ENCODE measurements at regions not wholly inside any gene's neighbourhood (a gene's known extent, or its start where the extent isn't known, plus 50 kb on each side); places are given as distances from the start of the nearest gene placed in this dataset.

DNA sequence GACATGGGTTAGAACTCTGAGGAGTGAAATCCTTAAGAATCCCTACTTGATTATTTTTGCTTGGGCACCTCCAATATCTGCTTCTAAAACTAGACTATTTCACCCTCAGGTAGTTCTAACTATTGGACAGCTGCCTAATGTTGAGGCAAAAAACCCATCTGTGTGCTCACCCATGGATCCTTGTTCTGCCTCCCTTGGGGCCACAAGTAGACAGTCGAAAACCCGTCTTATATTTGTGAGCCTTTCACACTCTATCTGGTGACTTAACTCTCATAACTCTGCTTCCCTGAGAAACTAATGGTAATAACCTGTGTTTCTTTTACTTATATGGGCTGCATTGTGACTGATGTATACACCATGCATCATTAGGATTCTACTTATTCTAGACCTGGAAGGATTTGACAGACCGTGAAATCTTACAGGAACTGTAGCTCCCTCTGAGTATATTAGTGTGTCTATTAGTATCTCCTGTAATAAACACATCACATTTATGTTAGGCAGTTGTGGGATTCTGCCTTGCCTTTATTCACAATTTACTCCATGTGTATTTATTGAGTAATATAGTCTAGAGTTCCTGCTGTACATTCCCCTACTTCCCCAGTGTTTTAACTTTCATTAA lies 94.6 kb upstream of the SGCD start:
- in situ Hi-C loops (cut with HindIII; ENCODE audit: low pct_ligation_motif_present, low sequenced_read_pairs), result no loop called here

DNA sequence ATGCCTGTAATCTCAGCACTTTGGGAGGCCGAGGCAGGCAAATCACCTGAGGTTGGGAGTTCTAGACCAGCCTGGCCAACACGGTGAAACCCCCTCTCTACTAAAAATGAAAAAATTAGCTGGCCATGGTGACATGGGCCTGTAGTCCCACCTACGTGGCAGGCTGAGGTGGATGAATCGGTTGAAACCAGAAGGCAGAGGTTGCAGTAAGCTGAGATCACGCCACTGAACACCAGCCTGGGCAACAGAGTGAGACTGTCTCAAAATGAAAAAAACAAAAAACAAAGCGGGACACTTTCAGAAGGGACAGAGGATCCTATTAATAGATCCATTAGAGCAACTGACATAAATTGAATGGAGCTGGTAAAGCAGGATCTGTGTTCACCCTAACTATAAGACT lies 89.6 kb upstream of the SGCD start:
- in situ Hi-C loops (cut with HindIII; ENCODE audit: low pct_ligation_motif_present, low sequenced_read_pairs), result no loop called here
- Histone ChIP-seq H3K27ac (no peak overlapping the region), H3K36me3 (replicated peaks) (no peaks in the 10 kb centered on the region), H3K27me3 (replicated peaks) (no peaks in the 10 kb centered on the region), H3K4me3 (ENCODE audit: low read depth, low read length) (no peak overlapping the region)
- DNase-seq, result no peak
- TF ChIP-seq CTCF (IDR thresholded peaks at IDR 0.05; ENCODE audit: low read depth, low read length, missing control alignments), result no peak

More for the DNA sequence above, 94.6 kb upstream of the SGCD start:
- Histone ChIP-seq H3K36me3 (replicated peaks) (no peaks in the 10 kb centered on the region), H3K27ac (no peak overlapping the region), H3K4me3 (ENCODE audit: low read depth, low read length) (no peak overlapping the region), H3K27me3 (replicated peaks) (no peaks in the 10 kb centered on the region)
- DNase-seq, result no peak
- no peak for TF ChIP-seq CTCF (IDR thresholded peaks at IDR 0.05; ENCODE audit: low read depth, low read length, missing control alignments)

GRCh38 chr5:156239800-156240199 lies 87.2 kb upstream of the SGCD start:
- Histone ChIP-seq H3K27ac (no peak overlapping the region), H3K4me3 (ENCODE audit: low read depth, low read length) (no peak overlapping the region), H3K36me3 (replicated peaks) (no peaks in the 10 kb centered on the region), H3K27me3 (replicated peaks) (no peaks in the 10 kb centered on the region)
- TF ChIP-seq CTCF (IDR thresholded peaks at IDR 0.05; ENCODE audit: low read depth, low read length, missing control alignments), result no peak
- no peak for DNase-seq
- in situ Hi-C loops (cut with HindIII; ENCODE audit: low pct_ligation_motif_present, low sequenced_read_pairs), result no loop called here

DNA sequence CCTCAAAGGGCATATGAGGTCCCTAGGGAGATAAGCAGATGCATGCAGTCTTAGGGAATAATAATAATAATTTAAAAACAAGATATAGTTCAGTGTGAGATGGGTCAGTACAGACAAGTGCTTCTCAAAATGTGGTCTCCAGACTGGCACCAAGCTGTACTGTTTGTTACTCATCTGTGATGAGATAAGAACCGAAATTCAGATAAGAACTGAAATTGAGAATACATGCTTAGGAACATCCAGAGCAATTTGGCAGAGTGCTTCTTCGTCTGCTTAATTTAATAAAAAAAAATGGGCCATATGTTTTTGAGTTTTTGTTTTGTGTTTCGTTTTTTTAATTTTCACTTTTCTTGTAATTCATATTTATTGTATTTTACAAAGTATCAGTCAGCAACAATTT lies 86.5 kb upstream of the SGCD start:
- no peak for DNase-seq
- Histone ChIP-seq H3K4me3 (ENCODE audit: low read depth, low read length) (no peak overlapping the region), H3K36me3 (replicated peaks) (no peaks in the 10 kb centered on the region), H3K27me3 (replicated peaks) (no peaks in the 10 kb centered on the region), H3K27ac (no peak overlapping the region)
- TF ChIP-seq CTCF (IDR thresholded peaks at IDR 0.05; ENCODE audit: low read depth, low read length, missing control alignments), result no peak
- in situ Hi-C loops (cut with HindIII; ENCODE audit: low pct_ligation_motif_present, low sequenced_read_pairs), result no loop called here

DNA sequence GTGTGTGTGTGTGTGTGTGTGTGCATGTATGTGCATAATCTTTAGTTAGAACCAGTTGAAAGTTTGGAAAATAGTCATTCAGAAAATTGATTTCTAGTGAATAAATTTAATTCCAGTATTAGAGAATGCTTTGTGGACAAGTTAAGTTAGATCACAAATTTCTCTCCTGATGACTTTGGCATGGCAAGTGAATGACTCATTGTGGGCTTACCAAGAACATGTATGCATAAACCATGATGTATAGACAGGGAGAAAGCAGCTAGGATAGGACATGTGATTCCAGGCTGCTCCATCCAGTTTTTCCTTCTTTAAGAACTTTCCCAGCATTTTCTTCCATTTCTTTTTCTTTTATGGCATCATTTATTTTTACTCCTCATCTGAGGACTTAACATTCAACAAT lies 85.7 kb upstream of the SGCD start:
- no peak for TF ChIP-seq CTCF (IDR thresholded peaks at IDR 0.05; ENCODE audit: low read depth, low read length, missing control alignments)
- no peak overlapping the region for H3K27ac ChIP-seq
- no peak overlapping the region for H3K4me3 ChIP-seq (ENCODE audit: low read depth, low read length)
- in situ Hi-C loops (cut with HindIII; ENCODE audit: low pct_ligation_motif_present, low sequenced_read_pairs), result no loop called here
- no peaks in the 10 kb centered on the region for H3K27me3 ChIP-seq (replicated peaks)
- no peak for DNase-seq
- no peaks in the 10 kb centered on the region for H3K36me3 ChIP-seq (replicated peaks)

DNA sequence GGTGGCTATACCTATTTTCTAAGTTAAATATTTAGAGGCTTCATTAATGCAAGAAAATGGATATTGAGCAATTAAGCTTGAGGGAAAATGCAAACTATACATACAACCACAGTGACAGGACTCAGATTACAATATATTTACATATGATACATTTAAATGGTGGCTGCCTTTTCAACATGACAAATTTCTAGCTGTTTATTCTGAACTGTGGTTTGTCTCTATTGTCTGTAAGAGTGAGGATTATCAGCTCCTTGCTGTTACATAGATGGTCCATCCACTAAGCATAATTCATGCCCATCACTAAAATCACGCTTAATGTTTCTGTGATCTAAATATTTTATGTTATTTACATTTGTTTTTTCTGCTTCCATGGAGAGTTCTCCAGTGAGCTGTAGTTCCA lies 81.1 kb upstream of the SGCD start:
- Histone ChIP-seq H3K27me3 (replicated peaks) (no peaks in the 10 kb centered on the region), H3K36me3 (replicated peaks) (no peaks in the 10 kb centered on the region), H3K4me3 (ENCODE audit: low read depth, low read length) (no peak overlapping the region), H3K27ac (no peak overlapping the region)
- TF ChIP-seq CTCF (IDR thresholded peaks at IDR 0.05; ENCODE audit: low read depth, low read length, missing control alignments), result no peak
- DNase-seq, result no peak
- in situ Hi-C loops (cut with HindIII; ENCODE audit: low pct_ligation_motif_present, low sequenced_read_pairs), result no loop called here
